Stimulated activated CD4-positive, alpha-beta T cell treated with anti-CD3 and anti-CD28 coated beads, Interleukin-2, amount 100 ng/mL, for 48 hours (primary cell): ENCODE measurements at regions not wholly inside any gene's neighbourhood (a gene's known extent, or its start where the extent isn't known, plus 50 kb on each side); places are given as distances from the start of the nearest gene placed in this dataset.

ENCODE experiments used
- DNase-seq, 2 donors: peaks; one replicate each; pipeline ENCODE4 v3.0.0-alpha.2; 2020

DNA sequence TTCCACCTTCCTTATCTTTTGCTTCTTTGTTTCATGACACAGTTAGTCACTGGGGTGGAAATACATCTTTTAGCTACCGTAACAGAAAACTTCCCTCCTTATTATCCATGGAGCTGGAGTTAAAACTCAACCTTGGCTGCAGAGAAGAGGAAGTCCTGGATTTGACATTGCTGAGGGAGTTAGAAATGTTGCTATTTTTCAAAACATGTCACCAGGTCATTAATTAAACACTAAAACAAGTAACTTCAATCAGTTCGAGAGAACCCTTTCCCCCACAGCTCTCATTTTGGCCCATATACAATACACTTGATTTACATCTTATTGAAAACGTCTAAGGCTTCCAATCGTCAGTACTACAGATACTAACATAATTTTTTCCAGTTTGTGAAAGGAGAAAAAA lies 237.9 kb upstream of the CD180 start:
- no peak for DNase-seq

DNA sequence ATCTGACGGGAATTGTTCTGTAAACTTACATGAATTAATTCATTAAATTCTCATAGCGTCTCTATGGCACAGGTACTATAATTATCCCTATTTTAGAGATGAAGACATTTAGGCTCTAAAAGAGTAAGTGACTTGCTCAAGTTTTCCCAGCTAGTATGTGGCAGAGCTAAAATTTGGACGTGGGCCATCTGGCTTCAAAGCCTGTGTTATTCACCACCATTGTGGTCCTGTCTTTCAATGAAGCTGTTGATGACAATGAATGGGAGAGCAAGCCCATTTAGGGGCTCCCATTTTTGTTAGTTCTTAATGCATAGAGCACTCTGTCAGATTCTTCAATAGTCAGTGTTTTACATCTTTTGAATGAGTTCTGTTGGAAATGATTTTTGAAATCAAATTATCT lies 236.0 kb upstream of the CD180 start:
- no peak for DNase-seq

DNA sequence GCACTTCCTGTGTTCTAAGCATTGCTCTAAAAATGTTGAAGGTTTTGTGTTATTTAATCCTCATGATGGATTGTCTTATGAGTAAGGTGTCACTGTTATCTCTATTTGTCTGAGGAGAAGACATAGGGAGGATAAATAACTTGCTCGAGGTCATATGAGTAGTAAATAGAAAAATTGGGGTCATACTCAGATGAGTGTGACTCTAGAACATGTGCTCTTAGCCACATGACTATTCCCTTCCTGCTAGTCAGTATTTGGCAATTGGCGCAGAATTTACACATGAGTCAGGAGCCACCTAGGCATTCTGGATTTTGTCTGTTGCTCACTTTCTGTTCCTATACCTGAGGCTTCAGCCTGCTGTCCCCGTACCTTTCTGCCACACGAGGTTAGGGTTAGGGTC lies 234.6 kb upstream of the CD180 start:
- no peak for DNase-seq

DNA sequence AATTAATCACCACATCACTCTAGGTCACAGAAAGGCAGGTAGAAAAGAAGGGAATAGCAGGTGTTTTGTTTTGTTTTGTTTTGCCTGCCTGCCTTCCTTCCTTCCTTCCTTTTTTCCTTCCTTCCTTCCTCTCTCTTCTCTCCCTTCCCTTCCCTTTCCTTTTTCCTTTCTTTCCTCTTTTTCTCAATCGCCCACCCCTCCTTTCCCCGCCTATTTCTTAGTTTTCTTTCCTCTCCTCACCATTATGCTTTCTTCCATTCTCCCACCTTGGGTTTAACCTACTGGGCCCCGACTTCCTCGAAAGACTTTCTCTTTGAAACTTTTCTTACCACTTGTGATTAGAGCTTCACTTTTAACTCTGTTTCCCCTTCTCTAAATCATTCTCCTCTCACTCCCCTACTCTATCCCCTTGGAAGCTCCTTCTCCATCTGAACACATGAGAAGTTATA lies 231.3 kb upstream of the CD180 start:
- no peak for DNase-seq

DNA sequence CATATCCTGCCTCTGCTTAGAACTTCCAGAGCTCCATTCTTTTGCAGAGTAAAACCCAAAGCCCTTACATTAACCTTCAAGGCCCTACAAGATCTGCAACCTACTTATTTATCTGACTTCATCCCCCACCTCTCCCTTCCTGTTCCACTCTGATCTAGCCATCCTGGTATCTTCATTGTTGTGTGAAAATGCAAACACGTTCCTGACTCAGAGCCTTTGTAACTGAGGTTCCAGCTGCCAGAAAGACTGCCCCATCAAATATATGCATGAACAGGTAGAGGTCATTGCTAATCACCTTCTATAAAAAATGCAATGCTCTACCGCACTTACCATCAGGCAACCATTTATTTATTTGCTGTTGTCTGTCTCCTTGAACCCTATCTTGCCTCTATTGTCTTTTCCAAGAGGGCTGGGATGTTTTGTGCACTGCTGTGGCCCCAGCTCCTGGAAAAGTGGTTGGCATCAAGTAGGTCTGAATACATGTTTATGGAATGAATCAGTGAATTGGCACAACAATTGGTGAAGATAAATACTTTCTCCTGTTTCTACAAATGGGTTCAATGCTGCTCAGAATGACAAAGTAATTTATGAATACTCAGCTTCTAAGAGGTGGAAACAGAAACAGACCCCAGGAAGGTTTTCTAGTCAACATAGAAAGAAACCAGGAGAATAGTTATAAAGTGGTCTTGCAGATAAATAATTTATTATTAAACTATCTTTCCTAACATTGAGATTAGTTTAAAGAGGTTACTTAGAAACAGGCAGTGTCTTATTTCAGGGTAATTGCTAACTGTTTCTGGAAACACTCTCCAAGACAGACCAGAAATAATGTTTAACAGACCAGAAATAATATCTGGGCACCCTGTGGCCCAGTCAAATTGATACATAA lies 230.6 kb upstream of the CD180 start:
- DNase-seq: no peak

DNA sequence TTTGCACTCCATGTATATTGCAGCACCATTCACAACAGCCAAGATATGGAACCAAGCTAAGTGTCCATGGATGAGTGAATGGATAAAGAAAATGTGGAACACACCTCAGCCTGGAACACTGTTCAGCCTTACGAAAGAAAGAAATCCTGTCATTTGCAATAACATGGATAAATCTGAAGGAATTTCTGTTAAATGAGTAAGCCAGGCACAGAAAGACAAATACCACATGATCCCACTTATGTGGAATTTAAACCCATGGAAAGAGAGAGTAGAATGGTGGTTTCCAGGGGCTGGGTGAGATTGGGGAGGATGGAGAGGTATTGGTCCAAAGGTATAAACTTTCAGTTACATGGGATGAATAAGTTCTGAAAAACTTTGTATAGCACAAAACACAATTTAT lies 228.9 kb upstream of the CD180 start:
- no peak for DNase-seq

DNA sequence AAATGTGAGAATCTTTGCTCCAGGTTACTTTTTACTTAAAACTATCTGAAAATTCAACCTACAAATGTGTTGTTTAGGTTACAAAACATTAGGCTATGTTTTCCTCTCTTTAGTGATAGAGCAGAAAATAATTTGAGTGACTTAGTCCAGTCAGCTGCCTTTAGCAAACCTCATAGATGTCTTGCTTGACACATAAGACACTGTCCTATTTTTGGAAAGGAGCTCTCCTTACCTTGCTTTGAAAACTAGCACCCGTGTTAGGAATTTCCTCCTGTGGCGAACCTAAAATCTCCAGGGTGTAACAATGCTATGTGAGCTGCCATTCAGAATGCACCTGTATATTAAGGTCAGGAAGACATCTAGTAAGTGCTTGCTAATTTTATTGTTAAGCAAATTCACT lies 221.2 kb upstream of the CD180 start:
- no peak for DNase-seq

DNA sequence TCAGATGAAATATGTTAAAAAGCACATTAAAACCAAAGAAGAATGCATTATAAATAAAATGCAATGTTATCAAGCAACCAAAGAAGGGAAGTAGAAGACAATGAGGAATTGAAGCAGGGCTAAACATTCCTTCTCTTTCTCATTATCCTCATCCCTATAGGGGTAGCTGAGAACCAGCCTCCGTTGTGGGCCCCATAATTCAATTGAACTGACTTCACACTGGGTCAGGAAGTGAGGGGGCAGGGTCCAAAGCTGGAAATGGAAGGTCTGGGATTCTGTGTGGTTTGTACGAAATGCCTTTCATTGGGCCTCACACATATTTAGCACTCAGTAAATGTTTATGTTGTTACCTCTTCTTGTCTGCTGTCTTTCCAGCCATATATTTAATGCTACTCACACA lies 220.4 kb upstream of the CD180 start:
- no peak for DNase-seq

DNA sequence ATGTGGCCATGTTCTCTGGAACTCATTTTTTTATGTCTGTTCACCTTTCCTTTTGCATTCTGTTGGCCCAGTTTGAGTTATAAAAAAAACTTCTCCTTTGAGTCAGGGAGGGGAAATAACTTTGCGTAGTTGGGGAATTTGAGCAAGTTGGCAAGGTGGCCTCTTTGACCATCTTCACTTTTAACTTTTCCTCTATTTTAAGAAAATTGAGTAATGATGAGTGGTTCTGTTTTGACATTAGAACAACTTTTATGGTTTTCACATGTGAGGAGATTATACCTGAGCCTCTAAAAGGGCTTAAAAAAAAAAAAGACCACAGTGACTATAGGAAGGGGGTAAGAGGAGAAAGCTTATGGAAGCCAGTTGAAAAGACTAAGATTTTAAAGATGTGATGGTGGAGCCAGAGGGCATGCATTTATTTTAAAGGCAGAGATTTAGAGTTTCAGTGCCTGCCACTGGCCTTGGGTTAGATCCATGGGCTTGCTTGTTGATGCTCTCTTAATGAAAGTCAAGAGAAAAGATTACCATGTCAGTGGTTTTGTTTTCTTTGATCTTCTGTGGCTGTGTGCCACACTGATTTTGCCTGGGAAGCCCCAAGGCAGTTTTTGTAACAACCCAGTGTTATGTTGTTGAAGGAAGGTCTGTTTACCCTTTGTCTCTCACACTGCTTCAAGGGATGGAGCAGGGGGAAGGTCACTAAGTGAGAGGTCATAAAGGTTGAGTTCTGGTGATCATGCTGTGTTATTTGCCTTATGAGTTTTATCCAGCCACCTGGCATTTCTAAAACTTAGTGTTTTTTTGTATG lies 219.7 kb upstream of the CD180 start:
- DNase-seq: no peak

DNA sequence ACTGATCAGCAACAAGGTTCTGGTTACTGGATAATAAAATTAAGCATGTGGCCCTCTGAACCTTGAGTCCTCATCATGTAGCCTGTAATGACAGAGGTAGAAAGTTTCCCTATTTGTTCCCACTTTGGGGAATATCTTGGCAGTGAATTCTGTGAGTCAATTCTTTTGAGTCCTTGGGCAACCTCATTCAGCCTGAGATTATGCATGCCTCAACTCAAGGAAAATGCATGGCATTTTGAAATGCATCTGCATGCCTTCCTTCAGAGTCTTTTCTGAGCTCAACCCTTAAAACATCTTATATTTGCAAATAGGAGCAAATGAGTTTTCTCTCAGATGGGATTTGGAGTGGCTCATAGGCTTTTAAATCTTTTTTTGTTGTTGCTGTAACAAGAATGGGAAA lies 218.1 kb upstream of the CD180 start:
- no peak for DNase-seq

DNA sequence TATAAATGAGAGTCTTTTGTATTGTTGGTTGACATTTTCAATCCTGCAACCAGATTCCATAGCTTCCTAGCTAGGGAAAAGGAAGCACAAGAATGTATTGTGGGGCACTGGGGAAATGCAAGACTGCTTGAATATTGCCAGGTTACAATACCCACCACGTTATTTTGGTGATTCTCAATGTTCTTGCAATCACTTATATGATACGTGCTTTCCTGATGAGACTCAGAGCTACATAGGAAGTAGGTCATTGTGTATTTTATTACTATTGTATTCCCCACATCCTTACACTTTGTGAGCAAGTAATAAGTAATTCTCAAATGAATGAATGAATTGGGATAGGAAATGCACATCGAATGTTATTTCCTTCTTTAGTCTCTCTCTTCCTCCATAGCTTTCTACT lies 217.1 kb upstream of the CD180 start:
- no peak for DNase-seq

DNA sequence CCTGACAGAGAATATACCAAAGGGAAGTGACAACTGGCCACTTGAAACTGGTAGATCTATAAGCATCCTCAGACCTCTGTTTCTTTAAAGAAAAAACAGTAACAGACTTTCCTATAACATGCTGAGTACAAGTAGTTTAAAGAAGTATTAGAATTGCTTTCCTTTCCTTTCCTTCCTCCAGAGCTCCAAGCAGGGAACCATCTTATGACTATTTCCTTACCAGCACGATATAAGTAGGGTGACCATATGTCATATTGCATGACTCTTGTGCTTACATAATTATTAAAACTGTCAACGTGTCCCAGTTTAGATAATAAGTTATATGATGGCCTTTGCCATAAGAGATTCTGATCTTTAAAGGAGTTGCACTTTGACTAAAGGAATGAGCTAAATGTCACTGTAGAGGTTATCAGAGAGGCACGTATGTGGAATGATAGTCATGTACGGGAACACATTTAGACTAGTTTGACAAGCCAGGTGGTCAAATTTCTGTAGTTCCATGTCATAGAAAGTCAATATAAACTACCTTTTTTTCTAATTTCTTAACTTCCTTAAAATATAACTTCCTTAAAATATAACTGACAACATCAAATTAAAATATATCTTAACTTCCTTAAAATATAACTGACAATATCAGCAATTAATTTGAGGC lies 212.7 kb upstream of the CD180 start:
- DNase-seq: no peak

DNA sequence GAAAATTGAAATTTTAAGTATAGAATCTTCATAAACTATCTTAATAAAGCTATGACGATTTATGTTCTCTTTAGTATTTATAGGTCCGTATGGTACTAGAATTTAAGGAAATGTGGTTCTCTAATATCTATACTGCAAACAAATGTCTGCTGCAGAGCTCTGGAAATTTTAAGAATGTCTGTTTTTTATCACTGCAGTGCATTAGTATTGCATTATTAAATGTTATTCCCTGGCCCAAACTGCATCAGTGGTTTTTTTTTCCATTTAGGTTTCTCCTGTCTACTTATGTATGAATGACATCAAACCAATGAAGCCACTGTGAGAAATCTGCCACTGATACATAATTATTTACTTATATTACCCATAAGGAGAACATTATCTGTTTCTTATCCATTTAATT lies 211.4 kb upstream of the CD180 start:
- DNase-seq: no peak

DNA sequence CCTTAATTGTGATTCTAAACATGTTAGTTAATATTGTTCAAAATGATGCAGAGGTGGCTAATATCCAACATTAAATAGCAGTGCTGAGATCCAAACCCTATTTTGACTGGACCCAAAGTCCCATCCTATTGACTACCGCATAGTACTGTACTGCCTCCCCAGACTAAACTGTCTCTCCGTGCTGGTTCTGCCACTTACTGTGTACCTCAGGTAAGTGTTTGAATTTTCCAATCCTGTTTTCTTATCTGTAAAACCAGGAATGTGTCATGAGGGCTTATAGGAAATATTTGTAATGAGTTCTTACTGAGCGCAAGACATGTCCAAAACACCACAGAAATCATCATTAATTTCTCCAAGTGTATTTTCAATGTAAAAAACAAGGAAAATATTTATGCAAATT lies 209.2 kb upstream of the CD180 start:
- no peak for DNase-seq

DNA sequence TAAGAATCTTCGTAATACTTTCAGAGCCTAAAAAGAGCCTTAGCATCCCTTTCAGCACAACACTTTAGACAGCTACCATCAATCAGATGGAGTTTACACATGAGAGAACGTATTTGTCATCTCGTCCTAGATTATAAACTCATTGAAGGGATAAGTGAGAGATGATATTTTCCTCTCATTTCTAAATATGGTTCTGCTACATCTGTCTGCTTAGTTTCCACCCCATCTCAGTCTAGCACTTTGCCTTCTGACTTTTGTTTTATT lies 208.4 kb upstream of the CD180 start:
- no peak for DNase-seq

DNA sequence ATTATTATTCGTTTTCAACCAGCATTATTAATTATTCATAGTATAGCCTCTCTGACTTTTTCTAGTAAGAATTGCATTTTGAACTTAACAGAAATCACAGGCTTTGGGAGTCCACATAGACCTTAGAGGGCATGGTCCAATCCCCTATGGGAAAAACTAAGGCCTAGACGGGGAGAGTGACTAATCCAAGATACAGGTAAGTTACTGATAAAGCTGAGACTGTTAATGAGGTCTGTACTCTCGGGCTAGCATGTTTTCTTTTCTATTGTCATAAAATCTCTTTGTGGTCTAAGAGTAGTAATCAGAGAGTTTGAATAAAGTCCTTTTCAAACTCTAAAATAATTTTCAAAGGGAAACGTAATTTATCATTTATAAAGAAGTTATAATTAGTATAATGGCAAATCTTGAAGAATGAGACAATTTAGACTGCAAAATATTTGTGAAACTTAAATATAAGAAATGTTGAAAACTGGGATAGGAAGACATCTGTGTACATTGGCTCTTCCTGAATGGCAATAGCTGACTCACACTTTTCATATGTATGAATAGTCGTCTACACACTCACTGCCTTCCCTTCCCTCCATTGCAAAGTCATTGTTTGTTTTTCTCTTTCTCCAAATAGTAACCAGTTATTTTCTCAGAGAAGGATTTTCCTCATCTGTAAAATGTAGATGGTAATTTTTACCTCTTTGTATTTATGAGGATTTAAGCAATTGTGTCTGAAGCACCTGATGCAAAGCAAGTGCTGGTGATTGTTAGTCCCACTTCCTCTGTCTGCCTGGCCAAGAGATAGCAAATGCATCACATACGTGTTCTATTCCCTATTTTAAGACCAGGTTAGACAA lies 207.9 kb upstream of the CD180 start:
- no peak for DNase-seq

DNA sequence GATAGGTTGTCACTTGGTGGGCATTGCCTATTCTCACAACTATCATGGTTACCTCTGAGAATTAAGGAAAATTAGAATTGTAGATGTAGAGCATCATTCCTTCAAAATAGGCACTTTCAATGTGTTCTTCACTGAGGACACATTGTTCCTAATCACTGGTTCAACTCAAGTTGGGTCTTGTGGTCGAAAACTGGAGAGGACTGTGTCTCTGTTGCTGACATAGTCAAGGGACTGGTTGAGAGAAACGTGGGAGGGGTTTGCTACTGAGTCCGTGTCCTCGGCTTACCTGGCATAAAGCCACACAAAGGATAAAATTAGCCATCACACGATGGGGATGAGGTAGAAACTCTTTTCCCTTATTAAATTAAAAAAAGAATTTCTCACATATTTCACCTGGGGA lies 205.9 kb upstream of the CD180 start:
- DNase-seq: no peak

DNA sequence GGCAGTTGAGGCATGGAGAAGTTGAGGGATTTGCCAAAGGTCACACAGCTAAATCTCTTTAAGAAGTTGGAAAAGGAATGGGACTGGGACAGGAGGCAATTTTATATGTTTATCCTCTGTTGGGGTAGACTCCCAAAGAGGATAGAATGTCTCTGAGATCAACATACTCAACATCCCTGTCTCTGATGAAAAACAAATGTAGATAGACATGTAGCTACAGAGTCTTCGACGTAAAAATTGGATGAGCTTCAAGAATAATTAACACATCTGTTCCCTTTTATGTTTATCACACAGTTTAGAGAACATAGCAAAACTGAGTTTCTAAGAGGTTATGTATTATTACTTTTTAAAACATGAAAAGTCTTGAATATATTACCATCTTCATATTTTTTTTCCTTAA lies 204.6 kb upstream of the CD180 start:
- DNase-seq: no peak

DNA sequence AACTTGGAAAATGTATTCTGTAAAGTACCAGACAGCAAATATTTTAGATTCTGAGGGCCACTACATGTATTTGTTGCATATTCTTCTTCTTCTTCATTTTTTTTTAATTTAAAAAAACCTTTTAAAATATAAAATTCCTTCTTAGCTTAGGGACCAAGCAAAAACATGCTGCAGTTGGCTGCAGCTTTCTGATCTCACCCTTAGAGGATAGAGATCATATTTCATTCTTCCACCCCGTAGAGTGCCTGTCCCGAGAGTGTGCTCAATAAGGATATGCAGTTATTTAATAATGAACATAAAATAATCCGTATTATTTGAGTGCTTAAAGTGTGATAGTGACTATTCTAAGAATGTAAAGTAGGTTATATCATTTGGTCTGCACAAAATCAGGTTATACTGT lies 204.2 kb upstream of the CD180 start:
- DNase-seq: no peak

DNA sequence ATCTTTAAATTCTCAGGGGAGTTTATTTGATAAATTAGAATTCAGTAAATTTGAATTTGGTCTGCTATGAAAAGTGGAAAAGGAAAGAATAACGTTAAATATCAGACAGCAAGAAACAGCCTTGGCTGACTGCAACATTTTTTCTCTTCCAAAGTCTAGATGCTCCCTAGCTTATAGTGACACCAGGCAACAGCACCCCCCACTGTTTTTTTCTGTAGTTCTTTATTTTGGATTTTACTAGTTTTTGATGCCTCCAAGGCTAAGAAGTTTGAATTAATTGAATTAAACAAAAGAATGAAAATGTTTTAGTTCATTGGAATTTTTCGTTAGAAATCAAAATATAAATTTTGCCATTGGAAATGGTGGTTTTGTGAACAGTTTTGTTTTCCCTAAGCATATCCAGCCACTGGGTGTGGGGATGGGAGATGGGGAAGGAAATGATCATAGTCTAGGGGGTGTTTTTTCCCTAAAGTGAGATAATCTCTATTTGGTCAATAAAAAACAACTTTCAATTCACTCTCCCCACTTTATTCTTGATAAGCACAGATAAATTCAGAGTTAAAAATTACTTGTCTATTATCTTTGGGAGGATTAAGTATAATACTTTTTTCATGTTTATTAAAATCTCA lies 199.3 kb upstream of the CD180 start:
- no peak for DNase-seq

DNA sequence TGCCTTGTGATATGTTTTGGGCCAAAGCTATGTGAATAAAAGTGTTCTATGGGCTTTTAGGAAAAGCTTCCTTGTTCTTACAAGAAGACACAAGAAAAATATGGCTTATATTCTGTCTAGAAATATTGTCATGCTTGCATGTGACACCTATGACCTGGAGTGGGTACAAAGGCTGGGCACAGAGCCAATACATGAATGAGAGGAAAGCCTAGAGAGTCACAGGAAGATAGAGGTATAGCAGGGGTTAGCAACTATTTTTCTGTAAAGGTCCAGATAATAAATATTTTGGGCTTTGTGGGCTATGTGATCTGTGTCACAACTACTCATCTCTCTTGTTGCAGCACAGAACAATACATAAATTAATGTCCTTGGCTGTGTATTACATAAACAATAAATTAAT lies 196.6 kb upstream of the CD180 start:
- DNase-seq: no peak

DNA sequence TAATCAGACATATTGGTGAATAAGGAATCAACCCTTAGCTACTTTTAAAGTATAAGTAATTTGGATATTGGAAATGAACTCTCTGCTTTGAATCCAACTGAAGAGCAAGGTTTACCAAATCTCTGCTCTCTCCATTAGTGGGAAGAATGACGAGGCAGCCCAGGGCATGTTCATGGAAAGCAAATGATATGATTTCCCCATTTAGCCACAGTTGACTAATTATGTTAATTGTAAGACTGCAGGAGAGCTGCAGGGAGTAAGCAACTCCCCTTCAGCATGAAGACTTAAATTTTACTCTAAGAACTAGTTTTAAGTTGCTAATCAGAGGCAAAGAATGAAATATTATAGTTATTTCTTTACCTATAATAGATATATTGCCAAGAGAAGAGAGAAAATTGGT lies 194.3 kb upstream of the CD180 start:
- DNase-seq: no peak

DNA sequence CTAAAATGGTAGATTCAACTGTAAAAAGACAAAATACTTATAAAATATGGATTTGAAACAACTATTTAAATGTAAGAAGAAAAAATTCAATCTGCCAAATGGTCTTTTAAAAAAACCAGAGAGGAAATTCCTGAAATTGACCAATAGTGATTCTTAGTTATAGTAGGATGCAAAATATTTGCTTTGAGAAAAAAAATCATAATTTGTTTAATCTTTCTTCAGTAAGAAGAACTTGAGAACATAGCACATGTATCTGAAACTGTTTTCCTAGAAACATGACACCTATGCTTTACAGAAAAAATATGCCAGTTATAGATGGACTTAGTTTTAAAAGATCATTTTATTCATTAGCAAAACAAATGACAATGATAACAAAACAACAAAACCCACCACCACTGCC lies 186.9 kb upstream of the CD180 start:
- DNase-seq: no peak
